Progenitor cell of endocrine pancreas (in vitro differentiated cells): ENCODE measurements at regions not wholly inside any gene's neighbourhood (a gene's known extent, or its start where the extent isn't known, plus 50 kb on each side); places are given as distances from the start of the nearest gene placed in this dataset.

Source experiments
- DNase-seq: peaks from one replicate; pipeline ENCODE4 v3.0.0; 2021; ENCODE audit warnings: low spot score; ENCODE audit not compliant: unreplicated experiment
- H3K27ac Mint-ChIP-seq: 2 replicates; pipeline ENCODE4 v1.8.0; 2021; ENCODE audit warnings: mild to moderate bottlenecking, moderate library complexity, mixed read lengths
- H3K27me3 Mint-ChIP-seq: 2 replicates; pipeline ENCODE4 v1.8.0; 2021; ENCODE audit warnings: mixed read lengths
- H3K36me3 Mint-ChIP-seq: 2 replicates; pipeline ENCODE4 v1.8.0; 2022; ENCODE audit warnings: mixed read lengths; ENCODE audit not compliant: insufficient read depth
- H3K4me1 Mint-ChIP-seq: 2 replicates; pipeline ENCODE4 v1.8.0; 2021; ENCODE audit warnings: low read depth, mixed read lengths
- H3K4me3 Mint-ChIP-seq: 2 replicates; pipeline ENCODE4 v1.8.0; 2021; ENCODE audit warnings: low read depth, mild to moderate bottlenecking, moderate library complexity, mixed read lengths
- H3K9me3 Mint-ChIP-seq: 2 replicates; pipeline ENCODE4 v1.8.0; 2021; ENCODE audit warnings: low read depth, mixed read lengths
- CTCF ChIP-seq: fragments of 200-600 bp; sonication (generic); IDR thresholded peaks from one replicate; pipeline ENCODE4 v1.5.0; 2021; ENCODE audit warnings: antibody characterized with exemption, mild to moderate bottlenecking; ENCODE audit not compliant: unreplicated experiment

- H3K36me3 Mint-ChIP-seq = no peaks in the 10 kb centered on the region
- no peak overlapping the region for H3K4me3 Mint-ChIP-seq
- peaks cover 12% of the 10 kb centered on the region for H3K9me3 Mint-ChIP-seq
- TF ChIP-seq CTCF = no peak
- H3K27ac Mint-ChIP-seq = no peak overlapping the region
- no peak for DNase-seq
- no peaks in the 10 kb centered on the region for H3K4me1 Mint-ChIP-seq
- H3K27me3 Mint-ChIP-seq = no peaks in the 10 kb centered on the region
These were observed 182.2 kb upstream of the TARS1 start for GRCh38 chr5:33258553-33258952.

- no peak for DNase-seq
- Mint-ChIP-seq H3K4me3 (no peak overlapping the region), H3K9me3 (peaks cover 24% of the 10 kb centered on the region), H3K27me3 (no peaks in the 10 kb centered on the region), H3K36me3 (peaks cover 1% of the 10 kb centered on the region), H3K4me1 (no peaks in the 10 kb centered on the region), H3K27ac (no peak overlapping the region)
- no peak for TF ChIP-seq CTCF
These were observed 180.7 kb upstream of the TARS1 start for GRCh38 chr5:33260098-33260497.

DNA sequence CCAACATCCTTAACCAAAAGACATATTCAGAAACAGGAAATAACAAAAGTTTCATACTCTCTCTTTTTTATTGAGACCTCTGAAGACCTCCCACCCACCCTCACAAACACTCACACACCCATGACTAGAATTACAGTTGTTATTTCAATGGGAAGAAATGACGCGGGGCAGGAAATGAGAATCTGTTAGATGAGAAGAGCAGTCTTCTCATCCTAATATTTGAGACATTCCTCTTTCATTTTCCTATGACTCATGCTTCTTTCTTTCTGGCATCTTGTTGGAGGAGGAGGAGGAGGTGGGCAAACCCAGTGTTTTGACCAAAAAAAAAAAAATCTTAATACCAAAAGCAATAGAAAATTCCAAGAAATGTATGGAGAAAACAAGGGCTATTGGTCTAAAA, 179.5 kb upstream of the TARS1 start:
- Mint-ChIP-seq H3K36me3 (peaks cover 1% of the 10 kb centered on the region), H3K4me1 (no peaks in the 10 kb centered on the region), H3K4me3 (no peak overlapping the region), H3K27ac (no peak overlapping the region), H3K9me3 (peaks cover 24% of the 10 kb centered on the region), H3K27me3 (no peaks in the 10 kb centered on the region)
- no peak for DNase-seq
- TF ChIP-seq CTCF = no peak

DNA sequence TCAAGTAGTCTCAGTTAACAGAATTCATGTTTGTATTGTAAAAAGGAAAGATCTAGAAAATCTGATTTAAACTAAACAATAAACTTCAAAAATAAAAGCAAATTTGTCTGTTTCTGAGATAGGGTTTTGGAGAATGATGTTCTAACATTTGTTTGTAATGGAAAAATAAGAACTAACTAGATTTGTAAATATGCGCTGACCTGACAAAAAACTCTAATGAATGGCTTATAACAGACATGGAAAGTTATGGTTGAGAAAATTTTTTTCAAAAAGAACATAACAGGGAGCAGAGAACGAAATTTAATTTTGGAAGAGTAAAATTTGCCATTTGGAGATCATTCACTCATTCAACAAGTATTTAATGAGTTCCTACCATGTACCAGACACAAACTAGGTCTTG, 179.0 kb upstream of the TARS1 start:
- Mint-ChIP-seq H3K9me3 (peaks cover 24% of the 10 kb centered on the region), H3K27me3 (no peaks in the 10 kb centered on the region), H3K36me3 (peaks cover 1% of the 10 kb centered on the region), H3K4me3 (no peak overlapping the region), H3K4me1 (no peaks in the 10 kb centered on the region), H3K27ac (no peak overlapping the region)
- TF ChIP-seq CTCF = no peak
- DNase-seq = no peak

DNA sequence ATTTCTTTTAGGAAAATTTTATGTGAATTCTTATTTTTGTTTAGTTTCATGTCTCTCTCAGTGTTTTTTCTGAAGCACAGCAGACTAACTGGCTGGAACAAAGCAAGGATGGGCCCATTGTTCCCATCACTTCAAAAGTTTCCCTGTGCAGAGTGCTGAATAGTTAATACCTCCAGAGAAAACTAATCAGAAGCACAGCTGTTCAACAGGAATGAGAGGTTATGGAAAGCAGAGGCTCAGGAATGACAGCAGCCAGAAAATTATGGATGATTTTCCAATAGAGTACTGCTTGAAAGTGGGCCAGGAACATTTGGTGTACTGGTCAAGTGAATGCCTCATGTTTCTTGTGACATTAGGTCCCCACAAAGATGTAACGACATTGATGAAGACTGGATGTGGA, 173.0 kb upstream of the TARS1 start:
- no peak for TF ChIP-seq CTCF
- Mint-ChIP-seq H3K4me3 (no peak overlapping the region), H3K4me1 (no peaks in the 10 kb centered on the region), H3K36me3 (peaks cover 1% of the 10 kb centered on the region), H3K27ac (no peak overlapping the region), H3K9me3 (peaks cover 15% of the 10 kb centered on the region), H3K27me3 (peaks cover 3% of the 10 kb centered on the region)
- DNase-seq = no peak

- no peak overlapping the region for H3K27ac Mint-ChIP-seq
- peaks cover 1% of the 10 kb centered on the region for H3K36me3 Mint-ChIP-seq
- no peak overlapping the region for H3K4me3 Mint-ChIP-seq
- DNase-seq = no peak
- no peaks in the 10 kb centered on the region for H3K4me1 Mint-ChIP-seq
- peaks cover 3% of the 10 kb centered on the region for H3K27me3 Mint-ChIP-seq
- peaks cover 14% of the 10 kb centered on the region for H3K9me3 Mint-ChIP-seq
- no peak for TF ChIP-seq CTCF
These were observed 172.4 kb upstream of the TARS1 start for GRCh38 chr5:33268374-33268773.
